Hepatocyte (in vitro differentiated cells): ENCODE measurements at regions not wholly inside any gene's neighbourhood (a gene's known extent, or its start where the extent isn't known, plus 50 kb on each side); places are given as distances from the start of the nearest gene placed in this dataset.

Experiments used
- DNase-seq: peaks from one replicate; pipeline ENCODE4 v3.0.0-alpha.2; 2016; ENCODE audit warnings: low spot score
- H2AFZ ChIP-seq: fragments of 200-600 bp; sonication (generic); 2 replicates; pipeline ENCODE4 v1.6.0; 2016; ENCODE audit warnings: antibody characterized with exemption, mild to moderate bottlenecking
- H3K27ac ChIP-seq: fragments of 200-600 bp; sonication (generic); 2 replicates; pipeline ENCODE4 v1.5.1; 2016; ENCODE audit warnings: mild to moderate bottlenecking
- H3K27me3 ChIP-seq: fragments of 200-600 bp; sonication (generic); 2 replicates; pipeline ENCODE4 v1.6.1; 2016
- H3K36me3 ChIP-seq: fragments of 200-600 bp; sonication (generic); replicated peaks from 2 replicates; pipeline ENCODE4 v1.5.1; 2016; ENCODE audit warnings: low read depth; ENCODE audit not compliant: insufficient read depth
- H3K4me1 ChIP-seq: fragments of 200-600 bp; sonication (generic); 2 replicates; pipeline ENCODE4 v1.5.1; 2016; ENCODE audit warnings: mild to moderate bottlenecking, moderate library complexity; ENCODE audit not compliant: insufficient read depth
- H3K4me2 ChIP-seq: fragments of 200-600 bp; sonication (generic); 2 replicates; pipeline ENCODE4 v1.6.0; 2016
- H3K4me3 ChIP-seq: fragments of 200-600 bp; sonication (generic); 2 replicates; pipeline ENCODE4 v1.5.1; 2016; ENCODE audit warnings: mild to moderate bottlenecking
- H3K79me2 ChIP-seq: fragments of 200-600 bp; sonication (generic); 2 replicates; pipeline ENCODE4 v1.6.0; 2017; ENCODE audit warnings: mild to moderate bottlenecking
- H3K9me2 ChIP-seq: fragments of 200-600 bp; sonication (generic); replicated peaks from 2 replicates; pipeline ENCODE4 v1.6.0; 2017; ENCODE audit warnings: mild to moderate bottlenecking; ENCODE audit not compliant: insufficient read depth
- H3K9me3 ChIP-seq: fragments of 200-600 bp; sonication (generic); 2 replicates; pipeline ENCODE4 v1.5.1; 2016; ENCODE audit warnings: low read depth, mild to moderate bottlenecking
- H4K20me1 ChIP-seq: fragments of 200-600 bp; sonication (generic); 2 replicates; pipeline ENCODE4 v1.6.0; 2016; ENCODE audit warnings: mild to moderate bottlenecking; ENCODE audit not compliant: insufficient read depth, poor library complexity, severe bottlenecking
- CTCF ChIP-seq: fragments of 200-600 bp; sonication (generic); IDR thresholded peaks from 2 replicates; pipeline ENCODE4 v1.5.1; 2016; ENCODE audit warnings: antibody characterized with exemption, mild to moderate bottlenecking; ENCODE audit not compliant: poor library complexity
- EZH2 ChIP-seq: fragments of 200-600 bp; sonication (generic); IDR thresholded peaks from 2 replicates; pipeline ENCODE4 v1.6.1; 2016; ENCODE audit warnings: antibody characterized with exemption, mild to moderate bottlenecking, borderline replicate concordance
- EZH2phosphoT487 ChIP-seq: fragments of 200-600 bp; sonication (generic); IDR thresholded peaks from one replicate; pipeline ENCODE4 v1.6.1; 2018; ENCODE audit warnings: antibody characterized with exemption, mild to moderate bottlenecking, low read depth, moderate library complexity; ENCODE audit not compliant: unreplicated experiment, severe bottlenecking
- WGBS: methylation state at CpG from one replicate; pipeline ENCODE4 v1.1.6; 2016; ENCODE audit warnings: low lambda C conversion rate; ENCODE audit errors: missing lambda C conversion rate; 5-methylcytosine and 5-hydroxymethylcytosine counted together

- H2AFZ ChIP-seq: no peak overlapping the region
- WGBS: 60% methylated on average over 2 of the region's 2 CpGs
Measured at GRCh38 chr4:138393886-138394610, 151.9 kb upstream of the SLC7A11 start.

GRCh38 chr4:138392751-138393308 lies 150.7 kb upstream of the SLC7A11 start:
- Histone ChIP-seq H3K27ac (no peak overlapping the region), H3K36me3 (no peaks in the 10 kb centered on the region), H2AFZ (no peak overlapping the region), H3K4me2 (no peak overlapping the region), H3K79me2 (no peaks in the 10 kb centered on the region), H3K9me3 (no peaks in the 10 kb centered on the region), H3K9me2 (no peaks in the 10 kb centered on the region), H3K27me3 (no peaks in the 10 kb centered on the region), H3K4me3 (no peak overlapping the region), H4K20me1 (no peaks in the 10 kb centered on the region), H3K4me1 (no peaks in the 10 kb centered on the region)
- no peak for TF ChIP-seq EZH2
- no peak for TF ChIP-seq CTCF
- no peak for TF ChIP-seq EZH2phosphoT487
- no peak for DNase-seq
- 82% methylated on average over 4 of the region's 4 CpGs for WGBS

More at GRCh38 chr4:138393886-138394610, 151.9 kb upstream of the SLC7A11 start:
- no peaks in the 10 kb centered on the region for H3K27me3 ChIP-seq
- H3K9me3 ChIP-seq: no peaks in the 10 kb centered on the region
- no peak overlapping the region for H3K4me2 ChIP-seq
- H3K9me2 ChIP-seq: no peaks in the 10 kb centered on the region
- H4K20me1 ChIP-seq: no peaks in the 10 kb centered on the region
- no peak for TF ChIP-seq EZH2phosphoT487
- TF ChIP-seq CTCF: no peak
- no peak for TF ChIP-seq EZH2
- H3K36me3 ChIP-seq: no peaks in the 10 kb centered on the region
- no peak overlapping the region for H3K4me3 ChIP-seq
- DNase-seq: no peak
- no peak overlapping the region for H3K27ac ChIP-seq
- no peaks in the 10 kb centered on the region for H3K79me2 ChIP-seq
- H3K4me1 ChIP-seq: no peaks in the 10 kb centered on the region

GRCh38 chr4:138389976-138390685 lies 148.0 kb upstream of the SLC7A11 start:
- Histone ChIP-seq H3K4me1 (no peaks in the 10 kb centered on the region), H3K4me3 (no peak overlapping the region), H3K9me2 (no peaks in the 10 kb centered on the region), H3K9me3 (no peaks in the 10 kb centered on the region), H3K27ac (no peak overlapping the region), H3K4me2 (no peak overlapping the region), H4K20me1 (no peaks in the 10 kb centered on the region), H3K27me3 (no peaks in the 10 kb centered on the region), H3K79me2 (no peaks in the 10 kb centered on the region), H2AFZ (no peak overlapping the region), H3K36me3 (no peaks in the 10 kb centered on the region)
- TF ChIP-seq EZH2phosphoT487: no peak
- no peak for TF ChIP-seq CTCF
- TF ChIP-seq EZH2: no peak
- 73% methylated on average over 2 of the region's 2 CpGs for WGBS
- no peak for DNase-seq
